Tibial artery (tissue), 4 donors: ENCODE measurements at regions not wholly inside any gene's neighbourhood (a gene's known extent, or its start where the extent isn't known, plus 50 kb on each side); places are given as distances from the start of the nearest gene placed in this dataset.
"Not testable (repeated sequence)": the region's sequence is repeated elsewhere in the genome, so short reads cannot be mapped to it uniquely, and the experiment has no call there.

Source experiments
- DNase-seq, 2 donors: peaks; one replicate each; pipeline ENCODE4 v3.0.0-alpha.2; 2019
- H3K27ac ChIP-seq, 2 donors: fragments of 200-600 bp; sonication (generic) in 1 of 2; 1 replicate in 1 of 2; 2 replicates in 1 of 2; pipeline ENCODE4 v1.5.1; 2018 to 2019; ENCODE audit warnings: mild to moderate bottlenecking in 1 of 2
- H3K27me3 ChIP-seq, 2 donors: fragments of 200-600 bp; sonication (generic) in 1 of 2; one replicate each; pipeline versions ENCODE4 v1.5.1 to v1.6.0; 2016 to 2019
- H3K36me3 ChIP-seq, 3 donors: fragments of 200-600 bp; sonication (generic) in 2 of 3; one replicate each; pipeline ENCODE4 v1.5.1; 2016 to 2019; ENCODE audit warnings: mild to moderate bottlenecking in 2 of 3
- H3K4me1 ChIP-seq, 4 donors: fragments of 200-600 bp; sonication (generic) in 2 of 4; 1 replicate in 3 of 4; 2 replicates in 1 of 4; pipeline ENCODE4 v1.5.1; 2016 to 2019
- H3K4me3 ChIP-seq, 2 donors: fragments of 200-600 bp; sonication (generic) in 1 of 2; 1 replicate in 1 of 2; 2 replicates in 1 of 2; pipeline ENCODE4 v1.5.1; 2018 to 2019; ENCODE audit warnings: mild to moderate bottlenecking in 2 of 2
- H3K9me3 ChIP-seq, 3 donors: fragments of 200-600 bp; sonication (generic) in 1 of 3; one replicate each; pipeline ENCODE4 v1.5.1; 2016 to 2019
- intact Hi-C: fragments of 100-400 bp; cut with DNase I; formaldehyde crosslinking; loops from one replicate; pipeline ENCODE4 v1.15.0; 2023; ENCODE audit warnings: low total_unique reads

DNA sequence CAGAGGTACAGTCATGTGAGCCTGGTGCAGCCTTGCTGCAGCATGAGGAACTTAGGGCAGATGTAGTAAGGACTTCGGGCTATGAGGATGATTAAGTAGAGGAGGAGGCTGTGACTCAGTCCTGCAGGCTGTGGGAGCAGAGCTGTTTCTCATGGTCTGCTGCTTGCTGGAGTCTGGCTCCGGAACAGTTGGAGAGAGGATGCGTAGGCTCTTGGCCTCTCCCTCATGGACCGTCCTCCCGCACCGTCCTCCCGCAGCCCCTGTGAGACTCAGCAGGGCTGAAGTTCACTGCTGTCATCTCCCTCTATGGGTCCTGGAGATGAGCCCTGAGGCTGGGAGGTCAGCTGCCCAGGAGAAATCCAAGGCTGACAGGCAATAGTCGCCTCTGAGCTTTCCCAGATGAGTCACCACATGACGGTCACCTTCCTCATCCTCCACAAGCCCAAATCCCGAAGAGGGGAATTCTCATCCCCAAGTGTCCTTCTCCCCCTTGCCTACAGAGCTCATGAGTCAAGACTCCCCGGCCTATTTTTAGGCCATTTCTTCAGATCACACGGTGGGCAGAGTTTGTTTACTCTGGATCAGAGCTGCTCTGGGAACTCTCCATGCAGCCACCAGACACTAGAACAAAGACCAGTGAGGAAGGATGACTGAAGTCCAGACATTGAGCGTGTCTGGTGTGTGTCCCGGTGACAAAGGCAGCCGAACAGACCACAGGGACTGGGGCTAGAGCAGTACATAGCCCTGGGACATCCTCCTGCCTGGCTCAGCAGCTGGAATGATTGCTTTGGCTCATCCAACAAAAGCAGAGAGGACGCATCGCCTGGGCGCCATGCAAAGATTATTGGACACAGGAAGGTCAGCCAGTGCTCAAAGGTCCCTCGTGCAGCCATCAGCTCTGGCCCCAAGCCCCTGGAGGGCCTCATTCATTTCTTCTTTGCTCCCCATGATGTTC is 134.5 kb downstream of the NPIPB11 start:
- Histone ChIP-seq H3K27ac (peak overlapping the region; percentile 58 to 61), H3K4me1 (peaks cover 0 to 41% (median 13%) of the 10 kb centered on the region in 4 donors)
- H3K27me3 ChIP-seq, H3K36me3 ChIP-seq, intact Hi-C loops, H3K9me3 ChIP-seq, H3K4me3 ChIP-seq: not testable (repeated sequence)
- peak in 1 of 2 donors; percentile 60 for DNase-seq

DNA sequence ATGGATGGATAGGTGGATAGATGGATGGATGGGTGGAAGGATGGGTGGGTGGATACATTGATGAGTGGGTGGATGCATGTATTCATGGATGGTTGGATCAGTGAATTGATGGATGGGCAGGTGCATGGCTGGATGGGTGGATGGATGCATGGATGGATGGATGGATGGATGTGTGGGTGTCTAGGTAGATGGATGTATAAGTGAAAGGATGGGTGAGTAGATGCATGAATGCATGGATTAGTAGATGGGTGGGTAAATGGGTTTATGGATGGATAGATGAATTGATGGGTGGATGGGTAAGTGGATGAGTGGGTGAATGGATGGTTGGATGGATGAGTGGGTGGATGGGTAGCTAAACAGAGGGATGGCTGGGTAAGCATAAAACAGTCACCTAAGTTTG is 135.6 kb downstream of the NPIPB11 start:
- H3K36me3 ChIP-seq, H3K4me3 ChIP-seq, intact Hi-C loops, H3K27me3 ChIP-seq, H3K9me3 ChIP-seq, DNase-seq, H3K27ac ChIP-seq: not testable (repeated sequence)
- H3K4me1 ChIP-seq = peaks cover 0 to 46% (median 13%) of the 10 kb centered on the region in 4 donors

- DNase-seq, H3K9me3 ChIP-seq, H3K36me3 ChIP-seq, H3K27me3 ChIP-seq, intact Hi-C loops, H3K27ac ChIP-seq, H3K4me3 ChIP-seq: not testable (repeated sequence)
- H3K4me1 ChIP-seq = peaks cover 0 to 48% (median 14%) of the 10 kb centered on the region in 4 donors
Measured at GRCh38 chr16:29270033-29270432, 136.5 kb downstream of the NPIPB11 start.

DNA sequence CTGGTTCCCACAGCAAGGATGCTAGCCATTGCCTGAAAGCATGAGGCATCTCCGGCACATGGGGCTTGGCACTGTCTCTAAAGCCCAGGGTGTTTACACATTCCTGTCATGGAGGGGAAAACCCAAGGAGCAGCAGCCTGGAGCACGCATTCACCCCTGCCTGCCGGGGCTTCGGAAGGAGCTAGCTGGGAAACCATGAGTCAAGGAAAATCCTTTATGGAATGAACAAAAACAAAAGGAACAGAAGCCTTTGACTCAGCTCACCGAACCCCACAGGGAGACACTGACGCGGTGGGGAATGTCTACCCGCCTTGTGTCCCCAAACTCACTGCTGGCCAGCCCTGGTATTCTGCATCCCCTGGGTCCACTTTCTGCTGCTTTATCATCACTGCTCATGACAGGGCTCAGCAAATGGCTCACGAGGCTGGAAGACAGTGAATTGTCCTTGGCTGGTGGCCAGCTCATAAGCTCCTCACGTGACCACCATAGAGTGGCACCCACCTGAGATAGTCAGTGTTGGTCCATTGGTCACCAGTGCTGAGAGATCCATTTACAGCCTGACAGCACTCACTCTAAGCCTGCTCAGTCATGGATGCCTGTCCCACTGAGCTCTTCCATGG is 137.2 kb downstream of the NPIPB11 start:
- H3K27me3 ChIP-seq, H3K4me3 ChIP-seq, H3K36me3 ChIP-seq, intact Hi-C loops, H3K9me3 ChIP-seq: not testable (repeated sequence)
- DNase-seq = peak in 1 of 2 donors; percentile 67
- Histone ChIP-seq H3K27ac (peak overlapping the region; percentile 47 to 53), H3K4me1 (peaks cover 0 to 55% (median 21%) of the 10 kb centered on the region in 4 donors)

DNA sequence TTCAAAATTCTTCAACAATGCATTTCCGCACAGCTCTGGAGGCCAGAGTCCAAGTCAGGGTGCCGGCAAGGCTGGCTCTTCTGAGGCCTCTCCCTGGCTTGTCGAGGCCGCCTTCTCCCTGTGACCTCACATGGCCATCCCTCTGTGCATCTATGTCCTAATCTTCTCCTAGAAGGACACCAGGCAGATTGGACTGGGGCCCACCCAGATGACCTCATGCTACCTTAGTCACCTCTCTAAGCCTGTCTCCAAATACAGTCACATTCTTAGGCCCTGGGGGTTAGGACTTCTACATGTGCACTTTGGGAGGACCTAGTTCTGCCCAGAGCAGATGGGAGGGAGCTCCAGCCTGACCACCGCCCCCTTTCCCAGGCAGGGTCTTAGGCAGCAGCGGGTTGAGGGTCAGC is 137.7 kb downstream of the NPIPB11 start:
- H3K36me3 ChIP-seq, H3K9me3 ChIP-seq, H3K27me3 ChIP-seq, H3K4me3 ChIP-seq, intact Hi-C loops: not testable (repeated sequence)
- peak in 1 of 2 donors; percentile 68 for DNase-seq
- peak overlapping the region in 1 of 2 donors; percentile 53 for H3K27ac ChIP-seq
- H3K4me1 ChIP-seq = peaks cover 0 to 60% (median 23%) of the 10 kb centered on the region in 4 donors

DNA sequence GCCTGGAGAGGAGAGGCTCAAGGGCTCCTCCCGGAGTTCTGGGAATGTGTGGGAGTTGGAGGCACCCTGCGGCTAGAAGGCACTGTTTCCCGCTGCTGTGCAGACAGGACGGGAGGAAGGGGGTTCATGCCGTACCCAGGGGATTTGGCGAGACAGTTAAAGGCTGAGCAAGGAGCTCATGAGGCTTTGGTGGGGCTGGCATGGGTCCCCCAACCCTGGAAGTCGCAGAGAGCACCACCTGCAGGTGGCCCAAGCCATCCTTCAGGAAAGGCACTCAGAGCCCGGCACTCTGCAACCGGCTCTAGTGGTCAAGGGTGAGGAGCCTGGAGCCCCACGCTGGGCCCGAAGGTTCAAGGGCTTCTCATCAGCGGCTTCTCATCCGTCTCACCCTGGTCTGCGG is 138.2 kb downstream of the NPIPB11 start:
- H3K4me3 ChIP-seq, H3K27me3 ChIP-seq, H3K36me3 ChIP-seq, intact Hi-C loops, H3K9me3 ChIP-seq: not testable (repeated sequence)
- H3K4me1 ChIP-seq = peaks cover 0 to 65% (median 23%) of the 10 kb centered on the region in 4 donors
- DNase-seq = peak in 1 of 2 donors; percentile 65
- peak overlapping the region in 1 of 2 donors; percentile 53 for H3K27ac ChIP-seq

DNA sequence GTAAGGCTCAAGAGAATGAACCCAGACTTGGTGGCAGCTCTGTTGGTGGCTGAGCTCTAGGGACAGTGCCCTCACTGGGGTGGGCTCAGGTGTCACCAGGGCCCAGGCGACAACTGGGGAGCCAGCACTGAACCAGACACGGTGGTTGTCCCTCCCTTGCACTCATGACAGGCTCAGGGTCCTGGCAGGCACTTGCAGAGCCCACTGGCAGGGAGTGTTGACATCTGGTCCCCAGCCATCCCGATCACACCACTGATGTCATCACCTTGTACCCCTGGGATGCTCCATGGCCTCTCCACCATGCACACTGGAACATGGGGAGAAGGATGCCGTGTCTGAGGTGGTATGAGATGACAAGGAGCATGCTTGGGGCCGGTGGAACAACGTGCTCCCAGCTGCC is 138.6 kb downstream of the NPIPB11 start:
- DNase-seq = peak in 1 of 2 donors; percentile 62
- H3K9me3 ChIP-seq, H3K4me3 ChIP-seq, H3K27me3 ChIP-seq, H3K36me3 ChIP-seq, H3K27ac ChIP-seq, intact Hi-C loops: not testable (repeated sequence)
- peaks cover 0 to 67% (median 23%) of the 10 kb centered on the region in 4 donors for H3K4me1 ChIP-seq

GRCh38 chr16:29267055-29267619 is 139.4 kb downstream of the NPIPB11 start:
- H3K27me3 ChIP-seq, H3K4me3 ChIP-seq, intact Hi-C loops, H3K9me3 ChIP-seq, H3K36me3 ChIP-seq: not testable (repeated sequence)
- DNase-seq = peak in 1 of 2 donors; percentile 58
- Histone ChIP-seq H3K4me1 (peaks cover 0 to 67% (median 23%) of the 10 kb centered on the region in 4 donors), H3K27ac (peak overlapping the region in 1 of 2 donors; percentile 37)

- H3K27ac ChIP-seq, H3K36me3 ChIP-seq, intact Hi-C loops, H3K9me3 ChIP-seq, H3K4me3 ChIP-seq, H3K27me3 ChIP-seq: not testable (repeated sequence)
- DNase-seq = peak in 1 of 2 donors; percentile 62
- peaks cover 0 to 66% (median 20%) of the 10 kb centered on the region in 4 donors for H3K4me1 ChIP-seq
Measured at GRCh38 chr16:29266612-29267011, 139.9 kb downstream of the NPIPB11 start.

DNA sequence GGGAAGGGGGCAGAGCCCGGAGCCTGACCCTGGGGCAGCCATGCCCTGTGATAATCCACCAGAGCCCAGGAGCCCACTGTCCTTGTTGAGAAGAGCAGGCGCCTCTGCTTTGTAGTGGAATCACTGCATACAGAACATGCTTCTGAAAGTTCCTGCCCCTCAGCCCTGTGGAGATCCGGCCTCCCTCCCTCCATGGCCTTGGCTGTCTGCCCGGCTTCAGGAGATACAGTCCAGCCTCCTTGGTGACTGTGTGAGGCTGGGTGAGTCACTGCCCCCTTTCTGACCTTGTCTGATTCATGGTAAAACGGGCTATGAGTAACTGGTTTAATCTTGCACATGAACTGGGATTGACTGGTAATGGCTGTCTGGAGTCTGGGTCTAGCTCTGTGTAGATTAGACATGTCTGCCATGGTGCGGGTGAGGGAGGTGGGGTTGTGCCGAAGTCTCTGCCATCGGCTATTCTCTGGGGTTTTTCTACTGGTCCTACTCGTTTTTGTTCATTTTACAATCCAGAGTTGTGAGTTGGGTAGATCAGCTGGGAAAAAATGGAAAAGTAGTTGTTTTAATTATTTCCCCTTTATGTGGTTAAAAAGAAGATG is 141.2 kb downstream of the NPIPB11 start:
- Histone ChIP-seq H3K4me1 (peaks cover 0 to 67% (median 20%) of the 10 kb centered on the region in 4 donors), H3K27ac (peak overlapping the region; percentile 57 to 73)
- intact Hi-C loops, H3K27me3 ChIP-seq, H3K9me3 ChIP-seq, H3K4me3 ChIP-seq, H3K36me3 ChIP-seq: not testable (repeated sequence)
- DNase-seq = peak; percentile 98 to 99

DNA sequence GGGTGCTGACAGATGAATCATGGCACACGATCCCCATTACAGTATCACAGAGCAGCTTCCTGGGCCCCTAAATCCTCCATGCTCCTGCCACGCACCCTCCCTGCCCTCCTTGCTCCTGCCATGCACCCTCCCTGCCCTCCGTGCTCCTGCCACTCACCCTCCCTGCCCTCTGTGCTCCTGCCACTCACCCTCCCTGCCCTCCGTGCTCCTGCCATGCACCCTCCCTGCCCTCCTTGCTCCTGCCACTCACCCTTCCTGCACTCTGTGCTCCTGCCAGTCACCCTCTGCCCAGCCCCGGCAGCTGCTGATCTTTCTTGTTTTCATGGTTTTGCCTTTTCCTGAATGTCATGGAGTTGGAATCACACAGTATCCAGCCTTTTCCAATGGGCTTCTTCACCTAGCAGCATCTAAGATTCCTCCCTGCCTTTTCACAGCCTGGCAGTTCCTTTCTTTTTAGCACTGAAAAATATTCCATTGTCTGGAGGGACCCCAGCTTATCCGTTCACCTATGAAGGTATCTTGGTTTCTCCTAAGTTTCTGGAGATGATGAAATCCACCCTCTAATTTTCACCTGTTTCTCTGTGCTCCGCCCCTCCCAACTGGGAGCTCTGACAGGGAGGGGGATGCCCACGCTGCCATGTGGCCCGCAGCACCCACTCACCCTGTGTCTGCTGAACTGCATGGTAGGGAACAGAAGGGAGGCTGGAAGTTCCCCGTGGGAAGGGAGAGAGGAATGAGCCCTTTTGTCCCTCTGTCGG is 142.3 kb downstream of the NPIPB11 start:
- H3K27me3 ChIP-seq, H3K4me3 ChIP-seq, H3K9me3 ChIP-seq, H3K36me3 ChIP-seq, intact Hi-C loops: not testable (repeated sequence)
- peak in 1 of 2 donors; percentile 11 for DNase-seq
- Histone ChIP-seq H3K27ac (peak overlapping the region; percentile 57 to 73), H3K4me1 (peaks cover 0 to 62% (median 18%) of the 10 kb centered on the region in 4 donors)

DNA sequence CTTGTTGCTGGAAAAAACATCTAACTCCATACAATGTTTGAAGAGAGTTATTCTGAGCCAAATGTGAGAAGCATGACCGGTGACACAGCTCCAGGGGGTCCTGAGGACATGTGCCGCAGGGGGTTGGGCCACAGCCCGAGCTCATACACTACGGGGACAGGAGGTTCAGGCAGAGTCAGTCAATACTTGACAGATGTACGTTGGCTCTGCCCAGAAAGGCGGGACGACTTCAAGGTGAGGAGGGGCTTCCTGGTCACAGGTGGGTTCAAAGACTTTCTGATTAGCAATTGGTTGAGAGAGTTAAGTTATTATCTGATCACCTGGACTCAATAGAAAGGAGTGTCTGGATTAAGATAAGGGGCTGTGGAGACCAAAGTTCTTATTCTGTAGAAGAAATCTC is 143.8 kb downstream of the NPIPB11 start:
- intact Hi-C loops = not testable (repeated sequence)

More for the DNA sequence above, 143.8 kb downstream of the NPIPB11 start:
- DNase-seq, H3K36me3 ChIP-seq, H3K4me3 ChIP-seq, H3K9me3 ChIP-seq, H3K27me3 ChIP-seq: not testable (repeated sequence)
- Histone ChIP-seq H3K4me1 (peaks cover 0 to 51% (median 18%) of the 10 kb centered on the region in 4 donors), H3K27ac (peak overlapping the region; percentile 81)
